ENCODE measurements at regions not wholly inside any gene's neighbourhood (a gene's known extent, or its start where the extent isn't known, plus 50 kb on each side); places are given as distances from the start of the nearest gene placed in this dataset.

DNA sequence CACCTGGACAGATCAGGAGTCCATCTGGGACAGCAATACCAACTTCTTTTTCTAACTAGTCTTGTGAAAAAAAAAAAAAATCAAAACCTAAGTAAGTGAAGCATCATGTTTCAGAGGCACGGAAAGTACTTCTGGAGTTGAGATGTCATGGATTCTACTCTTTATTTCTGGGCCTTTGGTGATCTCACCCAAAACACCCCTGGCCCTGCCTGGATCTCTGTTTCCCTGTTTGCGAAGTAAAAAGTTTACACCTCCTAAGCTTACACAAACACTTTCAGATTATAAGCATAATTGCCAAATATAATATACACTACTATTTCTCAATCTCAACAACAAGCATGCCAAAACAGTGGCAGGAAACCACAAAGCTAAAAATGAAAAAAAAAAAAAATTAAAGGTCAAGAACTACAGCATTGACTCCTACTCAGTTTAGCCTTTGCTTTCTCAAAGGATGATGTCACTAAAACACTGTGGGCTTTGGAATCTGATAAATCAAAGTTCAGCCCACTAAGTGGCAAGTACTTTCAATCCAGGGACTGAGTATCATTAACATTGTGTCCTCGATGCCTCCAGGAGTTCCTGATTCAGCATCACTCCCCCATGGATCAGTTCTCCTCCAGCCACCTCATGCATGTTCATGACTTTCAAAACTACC lies 291.9 kb downstream of the NFIB start:
- TF ChIP-seq, protein P1, sequence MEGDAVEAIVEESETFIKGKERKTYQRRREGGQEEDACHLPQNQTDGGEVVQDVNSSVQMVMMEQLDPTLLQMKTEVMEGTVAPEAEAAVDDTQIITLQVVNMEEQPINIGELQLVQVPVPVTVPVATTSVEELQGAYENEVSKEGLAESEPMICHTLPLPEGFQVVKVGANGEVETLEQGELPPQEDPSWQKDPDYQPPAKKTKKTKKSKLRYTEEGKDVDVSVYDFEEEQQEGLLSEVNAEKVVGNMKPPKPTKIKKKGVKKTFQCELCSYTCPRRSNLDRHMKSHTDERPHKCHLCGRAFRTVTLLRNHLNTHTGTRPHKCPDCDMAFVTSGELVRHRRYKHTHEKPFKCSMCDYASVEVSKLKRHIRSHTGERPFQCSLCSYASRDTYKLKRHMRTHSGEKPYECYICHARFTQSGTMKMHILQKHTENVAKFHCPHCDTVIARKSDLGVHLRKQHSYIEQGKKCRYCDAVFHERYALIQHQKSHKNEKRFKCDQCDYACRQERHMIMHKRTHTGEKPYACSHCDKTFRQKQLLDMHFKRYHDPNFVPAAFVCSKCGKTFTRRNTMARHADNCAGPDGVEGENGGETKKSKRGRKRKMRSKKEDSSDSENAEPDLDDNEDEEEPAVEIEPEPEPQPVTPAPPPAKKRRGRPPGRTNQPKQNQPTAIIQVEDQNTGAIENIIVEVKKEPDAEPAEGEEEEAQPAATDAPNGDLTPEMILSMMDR (IDR thresholded peaks at IDR 0.05; ENCODE audit: borderline replicate concordance, insufficient read depth, low read depth, low read length), result no peak
- H3K4me3 ChIP-seq (ENCODE audit: low read depth, low read length), result no peak overlapping the region

DNA sequence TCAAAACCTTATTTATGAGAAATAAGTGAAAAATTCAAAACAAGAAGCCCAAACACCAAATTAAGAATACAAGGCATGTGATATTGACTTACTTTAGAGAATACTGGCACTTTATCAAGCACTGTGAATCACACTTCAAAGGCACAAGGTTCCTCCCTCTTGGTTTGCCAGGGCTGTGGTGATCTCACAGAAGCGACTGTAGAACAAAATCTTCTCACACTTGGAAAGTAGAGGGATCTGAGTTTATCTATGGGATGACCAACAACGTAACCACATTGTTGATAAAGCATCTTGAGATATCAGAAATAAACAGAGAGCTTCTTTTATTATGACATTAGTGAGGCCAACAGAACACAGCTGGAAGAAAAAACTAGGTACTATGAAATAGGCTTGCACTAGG lies 295.9 kb downstream of the NFIB start:
- H3K4me3 ChIP-seq (ENCODE audit: low read depth, low read length), result no peak overlapping the region
- TF ChIP-seq, protein P1 (IDR thresholded peaks at IDR 0.05; ENCODE audit: borderline replicate concordance, insufficient read depth, low read depth, low read length), result no peak

DNA sequence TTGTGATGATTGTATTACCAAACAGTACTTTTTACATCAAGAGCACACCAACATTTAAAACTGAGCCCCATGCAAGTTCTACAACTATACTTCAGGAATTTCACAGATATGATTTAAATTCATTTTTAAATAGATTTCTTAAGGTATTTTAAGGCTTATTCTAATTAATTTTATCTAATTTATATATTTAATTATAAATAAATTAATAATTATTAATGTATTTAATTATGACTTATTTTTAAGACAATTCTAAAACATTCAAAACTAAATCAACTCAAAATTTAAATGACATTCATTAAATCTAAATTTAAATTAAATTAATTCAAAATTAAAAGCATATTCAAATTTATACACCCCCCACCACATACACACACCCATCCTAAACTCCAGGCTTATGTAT lies 299.2 kb downstream of the NFIB start:
- no peak overlapping the region for H3K4me3 ChIP-seq (ENCODE audit: low read depth, low read length)

DNA sequence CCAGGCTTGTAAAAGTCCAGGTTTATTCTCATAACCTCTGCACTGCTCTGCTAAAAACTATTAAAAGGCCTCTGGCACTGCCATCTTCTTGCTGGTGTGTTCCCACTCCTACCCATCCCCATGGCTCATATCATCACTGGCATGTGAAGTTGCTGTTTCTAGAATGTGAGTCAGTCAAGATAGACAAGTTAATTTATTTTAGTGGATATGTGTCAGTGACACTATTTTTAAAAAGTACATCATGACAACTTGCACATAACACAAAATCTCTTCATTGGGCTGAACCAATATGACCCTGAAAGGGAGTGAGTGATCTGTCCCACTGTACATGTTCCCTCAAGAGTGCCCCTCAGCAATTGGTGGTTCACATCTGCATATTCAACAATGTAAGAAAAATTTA lies 299.7 kb downstream of the NFIB start:
- no peak overlapping the region for H3K4me3 ChIP-seq (ENCODE audit: low read depth, low read length)
- TF ChIP-seq, protein P1 (IDR thresholded peaks at IDR 0.05; ENCODE audit: borderline replicate concordance, insufficient read depth, low read depth, low read length), result no peak

More for the DNA sequence above, 299.2 kb downstream of the NFIB start:
- TF ChIP-seq, protein P1 (IDR thresholded peaks at IDR 0.05; ENCODE audit: borderline replicate concordance, insufficient read depth, low read depth, low read length), result no peak

DNA sequence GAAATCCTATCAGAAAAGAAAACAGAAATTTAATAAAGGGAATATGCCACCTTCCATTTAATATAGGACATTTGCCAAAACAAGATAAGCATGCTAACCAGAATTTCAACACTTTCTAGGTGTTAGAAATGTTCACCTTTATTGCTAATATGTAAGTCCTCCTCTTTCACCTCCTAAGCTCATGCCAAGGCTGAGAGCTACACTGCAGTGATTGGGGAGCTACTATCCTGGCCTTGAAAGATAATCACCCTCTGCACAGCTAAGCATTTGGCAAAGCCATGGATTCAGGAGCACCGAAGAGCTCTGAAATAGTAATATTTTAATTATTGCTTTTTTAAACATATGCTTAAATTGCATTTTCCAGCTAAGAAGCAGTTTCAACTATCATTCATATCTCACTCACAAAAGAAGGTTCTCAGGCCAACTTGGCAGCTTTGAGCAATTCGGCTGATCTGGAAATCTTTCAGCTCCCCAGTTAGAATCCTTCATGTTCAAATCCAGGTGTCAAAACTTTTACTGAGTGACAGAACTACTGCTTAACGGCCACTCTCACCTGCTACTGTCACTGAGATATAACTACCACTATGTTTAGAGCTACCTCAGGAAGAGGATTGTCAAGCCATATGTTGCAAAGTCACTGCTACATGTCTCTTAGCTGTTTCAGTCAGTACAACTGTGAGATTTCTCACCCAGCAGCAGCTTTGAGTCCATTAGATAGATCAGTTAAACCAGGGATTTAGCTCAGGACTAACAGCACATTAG lies 302.0 kb downstream of the NFIB start:
- no peak overlapping the region for H3K4me3 ChIP-seq (ENCODE audit: low read depth, low read length)
- TF ChIP-seq, protein P1 (IDR thresholded peaks at IDR 0.05; ENCODE audit: borderline replicate concordance, insufficient read depth, low read depth, low read length), result no peak

DNA sequence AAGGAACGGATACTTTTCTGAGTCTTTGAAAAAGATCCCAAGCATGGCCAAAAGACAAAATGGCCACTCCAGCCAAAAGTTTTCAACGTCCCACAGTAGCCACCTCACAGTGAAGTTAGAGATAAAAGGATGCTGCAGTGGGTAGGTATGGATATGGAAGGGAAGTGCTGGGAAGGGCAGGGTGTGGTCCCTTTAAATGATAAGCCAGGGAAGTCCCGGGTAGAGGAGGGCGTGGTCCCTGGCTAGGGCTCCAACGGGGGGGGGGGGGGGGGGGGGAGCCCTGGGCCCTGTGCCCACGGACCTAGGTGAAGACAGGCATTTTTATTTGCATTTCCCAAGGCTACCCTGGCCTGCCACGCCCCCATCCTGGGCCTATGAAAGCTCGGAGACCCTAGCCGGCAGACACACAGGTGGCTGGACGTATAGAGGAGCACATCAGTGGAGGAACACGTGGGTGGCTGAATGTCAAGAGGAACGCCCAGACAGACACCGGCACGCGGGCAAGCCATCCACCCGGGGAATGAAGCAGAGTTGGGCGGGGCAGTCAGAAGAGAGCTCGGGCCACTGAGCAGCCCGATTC lies 306.7 kb downstream of the NFIB start:
- no peak overlapping the region for H3K4me3 ChIP-seq (ENCODE audit: low read depth, low read length)

More for the DNA sequence above, 306.7 kb downstream of the NFIB start:
- TF ChIP-seq, protein P1 (IDR thresholded peaks at IDR 0.05; ENCODE audit: borderline replicate concordance, insufficient read depth, low read depth, low read length), result no peak
